HG02571 (cell line): ENCODE measurements at regions not wholly inside any gene's neighbourhood (a gene's known extent, or its start where the extent isn't known, plus 50 kb on each side); places are given as distances from the start of the nearest gene placed in this dataset.
"Not testable (repeated sequence)": the region's sequence is repeated elsewhere in the genome, so short reads cannot be mapped to it uniquely, and the experiment has no call there.

ENCODE experiments used
- ATAC-seq: cut with Tn5 transposase; IDR thresholded peaks from one replicate; pipeline ENCODE4 v1.9.1; 2021; ENCODE audit warnings: mild to moderate bottlenecking, moderate library complexity; ENCODE audit not compliant: unreplicated experiment

- ATAC-seq, result no peak
These were observed 486.8 kb upstream of the IRAK1BP1 start for GRCh38 chr6:78380541-78380940.

GRCh38 chr6:78383968-78384367 lies 483.4 kb upstream of the IRAK1BP1 start:
- ATAC-seq, result no peak

GRCh38 chr6:78386854-78387253 lies 480.5 kb upstream of the IRAK1BP1 start:
- not testable (repeated sequence) for ATAC-seq

- ATAC-seq, result no peak
These were observed 477.3 kb upstream of the IRAK1BP1 start for GRCh38 chr6:78390066-78390465.

GRCh38 chr6:78397499-78397898 lies 469.9 kb upstream of the IRAK1BP1 start:
- no peak for ATAC-seq

- no peak for ATAC-seq
These were observed 469.1 kb upstream of the IRAK1BP1 start for GRCh38 chr6:78398292-78398691.

GRCh38 chr6:78400076-78400475 lies 467.3 kb upstream of the IRAK1BP1 start:
- no peak for ATAC-seq

- no peak for ATAC-seq
These were observed 440.0 kb upstream of the IRAK1BP1 start for GRCh38 chr6:78427386-78427785.

GRCh38 chr6:78430521-78430920 lies 436.8 kb upstream of the IRAK1BP1 start:
- no peak for ATAC-seq

GRCh38 chr6:78435671-78436070 lies 431.7 kb upstream of the IRAK1BP1 start:
- no peak for ATAC-seq

- ATAC-seq, result no peak
These were observed 431.0 kb upstream of the IRAK1BP1 start for GRCh38 chr6:78436335-78436734.

- ATAC-seq, result no peak
These were observed 429.2 kb upstream of the IRAK1BP1 start for GRCh38 chr6:78438135-78438534.

- no peak for ATAC-seq
These were observed 406.6 kb upstream of the IRAK1BP1 start for GRCh38 chr6:78460711-78461110.

- no peak for ATAC-seq
These were observed 404.6 kb upstream of the IRAK1BP1 start for GRCh38 chr6:78462728-78463127.

- ATAC-seq, result no peak
These were observed 402.2 kb upstream of the IRAK1BP1 start for GRCh38 chr6:78465059-78465634.

GRCh38 chr6:78476561-78476960 lies 390.8 kb upstream of the IRAK1BP1 start:
- no peak for ATAC-seq

- no peak for ATAC-seq
These were observed 384.4 kb upstream of the IRAK1BP1 start for GRCh38 chr6:78482801-78483552.

- no peak for ATAC-seq
These were observed 383.7 kb upstream of the IRAK1BP1 start for GRCh38 chr6:78483553-78484197.

- ATAC-seq, result no peak
These were observed 382.9 kb upstream of the IRAK1BP1 start for GRCh38 chr6:78484198-78485064.

GRCh38 chr6:78487401-78487800 lies 379.9 kb upstream of the IRAK1BP1 start:
- no peak for ATAC-seq

GRCh38 chr6:78489874-78490273 lies 377.5 kb upstream of the IRAK1BP1 start:
- ATAC-seq, result no peak
